Fibroblast of villous mesenchyme (primary cell): ENCODE measurements at regions not wholly inside any gene's neighbourhood (a gene's known extent, or its start where the extent isn't known, plus 50 kb on each side); places are given as distances from the start of the nearest gene placed in this dataset.

Experiments
- DNase-seq: peaks from one replicate; pipeline ENCODE4 v3.0.0-alpha.2; 2010; ENCODE audit warnings: low read depth
- H3K4me3 ChIP-seq: 2 replicates; pipeline ENCODE4 v1.5.1; 2011; ENCODE audit warnings: low read depth, mild to moderate bottlenecking, low read length
- TF ChIP-seq, protein P1 (sequence below): IDR thresholded peaks from 2 replicates; pipeline ENCODE4 v1.5.1; 2012; ENCODE audit warnings: low read depth, mild to moderate bottlenecking, low read length; ENCODE audit not compliant: insufficient read depth

DNA sequence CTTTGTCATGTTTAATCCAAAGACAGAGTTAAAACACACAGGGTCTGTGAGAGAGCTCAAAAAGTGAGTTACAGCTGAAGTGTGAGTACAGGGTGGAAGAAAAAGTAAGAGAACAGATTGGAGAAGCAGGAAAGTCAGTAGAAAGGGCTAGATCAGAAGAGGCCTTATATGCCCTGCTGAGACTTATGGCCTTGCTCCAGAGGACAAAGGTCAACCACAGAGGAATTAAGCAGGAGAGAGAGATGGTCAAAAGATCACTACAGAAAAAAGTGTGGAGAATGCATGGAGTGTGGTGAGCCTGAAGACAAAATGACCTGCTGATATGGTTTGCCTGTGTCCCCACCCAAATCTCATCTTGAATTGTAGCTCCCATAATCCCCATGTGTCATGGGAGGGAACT is 213.8 kb downstream of the NEBL start:
- no peak overlapping the region for H3K4me3 ChIP-seq
- TF ChIP-seq, protein P1, sequence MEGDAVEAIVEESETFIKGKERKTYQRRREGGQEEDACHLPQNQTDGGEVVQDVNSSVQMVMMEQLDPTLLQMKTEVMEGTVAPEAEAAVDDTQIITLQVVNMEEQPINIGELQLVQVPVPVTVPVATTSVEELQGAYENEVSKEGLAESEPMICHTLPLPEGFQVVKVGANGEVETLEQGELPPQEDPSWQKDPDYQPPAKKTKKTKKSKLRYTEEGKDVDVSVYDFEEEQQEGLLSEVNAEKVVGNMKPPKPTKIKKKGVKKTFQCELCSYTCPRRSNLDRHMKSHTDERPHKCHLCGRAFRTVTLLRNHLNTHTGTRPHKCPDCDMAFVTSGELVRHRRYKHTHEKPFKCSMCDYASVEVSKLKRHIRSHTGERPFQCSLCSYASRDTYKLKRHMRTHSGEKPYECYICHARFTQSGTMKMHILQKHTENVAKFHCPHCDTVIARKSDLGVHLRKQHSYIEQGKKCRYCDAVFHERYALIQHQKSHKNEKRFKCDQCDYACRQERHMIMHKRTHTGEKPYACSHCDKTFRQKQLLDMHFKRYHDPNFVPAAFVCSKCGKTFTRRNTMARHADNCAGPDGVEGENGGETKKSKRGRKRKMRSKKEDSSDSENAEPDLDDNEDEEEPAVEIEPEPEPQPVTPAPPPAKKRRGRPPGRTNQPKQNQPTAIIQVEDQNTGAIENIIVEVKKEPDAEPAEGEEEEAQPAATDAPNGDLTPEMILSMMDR, result no peak
- no peak for DNase-seq

DNA sequence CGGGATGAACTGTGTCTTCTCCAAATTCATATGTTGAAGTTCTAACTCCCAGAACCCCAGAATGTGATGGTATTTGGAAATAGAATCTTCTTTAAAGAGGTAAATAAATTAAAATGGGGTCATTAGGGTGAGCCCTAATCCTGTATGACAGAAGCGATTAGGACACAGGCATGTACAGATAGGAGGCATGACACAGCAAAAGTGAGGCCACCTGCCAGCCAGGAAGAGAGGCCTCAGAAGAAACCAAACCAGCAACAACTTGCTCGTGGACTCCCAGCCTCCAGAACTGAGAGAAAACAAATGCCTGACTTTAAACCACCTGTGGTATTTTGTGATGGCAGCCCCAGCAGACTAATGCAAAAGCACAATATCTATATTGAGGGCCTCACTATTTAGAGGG is 214.3 kb downstream of the NEBL start:
- TF ChIP-seq, protein P1, result no peak
- no peak for DNase-seq

DNA sequence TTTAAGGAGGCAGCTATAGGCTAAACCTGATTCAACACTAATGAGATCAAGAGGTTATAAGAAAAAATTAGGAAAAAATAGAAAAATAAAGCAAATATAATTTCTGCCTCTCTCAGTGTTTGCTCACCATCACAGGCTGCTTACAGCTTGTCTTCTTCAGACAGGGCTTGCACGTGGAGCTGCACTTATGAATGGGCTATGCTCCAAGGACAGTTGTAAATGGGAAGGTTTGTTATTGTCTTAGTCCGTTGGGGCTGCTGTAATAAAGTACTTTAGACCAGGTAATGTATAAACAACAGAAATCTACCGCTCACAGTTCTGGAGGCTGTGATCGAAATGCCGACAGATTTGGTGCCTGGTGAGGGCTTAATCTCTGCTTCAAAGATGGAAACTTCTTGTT is 219.8 kb downstream of the NEBL start:
- no peak overlapping the region for H3K4me3 ChIP-seq
- TF ChIP-seq, protein P1, result no peak
- no peak for DNase-seq

More for the DNA sequence above, 214.3 kb downstream of the NEBL start:
- no peak overlapping the region for H3K4me3 ChIP-seq

DNA sequence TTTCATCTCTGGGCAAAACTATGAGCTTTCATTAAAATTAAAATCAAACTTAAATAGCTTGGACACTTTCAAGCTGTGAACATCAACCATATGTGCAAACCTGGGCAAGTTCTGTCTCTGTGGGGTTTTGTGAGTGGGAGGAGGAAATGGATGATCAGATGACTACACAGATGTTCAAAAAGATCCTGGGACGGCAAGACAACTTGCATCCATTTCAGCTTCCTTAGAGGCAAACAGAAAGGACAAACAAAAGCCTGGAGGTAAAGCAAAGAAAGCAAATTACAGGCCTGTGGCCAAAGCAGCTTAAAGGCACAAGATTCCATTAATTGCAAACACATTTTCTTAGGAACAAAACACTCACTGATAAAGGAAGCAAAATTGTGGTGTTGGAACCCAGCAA is 222.2 kb downstream of the NEBL start:
- no peak for DNase-seq
- TF ChIP-seq, protein P1, result no peak
- H3K4me3 ChIP-seq, result no peak overlapping the region

DNA sequence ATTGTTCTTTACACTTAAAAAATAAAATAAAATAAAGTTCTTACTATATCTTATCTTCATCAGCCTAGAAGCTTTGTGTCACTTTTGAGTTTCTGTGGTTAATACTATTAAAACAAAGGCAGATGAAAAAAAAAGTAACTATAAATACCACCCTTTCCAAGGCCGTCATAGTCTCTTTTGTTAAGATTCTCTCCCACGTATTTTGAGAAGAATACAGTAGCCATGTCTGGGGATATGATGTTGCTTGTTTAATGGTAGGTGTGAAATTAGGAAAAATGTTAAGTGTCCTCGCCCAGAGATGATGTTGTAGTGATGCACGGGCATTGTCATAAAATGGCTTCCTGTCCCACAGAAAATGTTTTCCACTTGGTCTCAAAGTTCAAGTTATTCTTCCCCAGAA is 223.9 kb downstream of the NEBL start:
- no peak for DNase-seq
- TF ChIP-seq, protein P1, result no peak
- no peak overlapping the region for H3K4me3 ChIP-seq

DNA sequence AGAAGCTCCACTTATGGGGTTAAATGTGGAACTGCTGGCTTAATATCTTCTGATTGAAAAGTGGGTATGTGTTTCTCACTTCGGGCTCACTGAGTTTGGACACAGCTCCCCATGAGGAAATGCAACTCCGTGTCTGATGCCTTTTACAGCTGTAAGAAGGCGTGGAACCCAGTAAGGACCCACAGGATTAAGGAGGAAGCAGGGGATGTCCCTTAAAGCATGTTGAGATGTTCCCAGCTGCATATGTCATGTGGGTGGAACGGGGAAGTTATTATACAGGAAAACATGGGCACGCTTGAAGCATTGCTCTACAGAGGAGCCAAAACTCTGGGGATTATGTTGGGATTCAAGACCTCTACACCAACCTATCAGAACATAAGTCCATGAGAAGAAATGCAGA is 224.4 kb downstream of the NEBL start:
- TF ChIP-seq, protein P1, result no peak
- DNase-seq, result no peak
- no peak overlapping the region for H3K4me3 ChIP-seq

DNA sequence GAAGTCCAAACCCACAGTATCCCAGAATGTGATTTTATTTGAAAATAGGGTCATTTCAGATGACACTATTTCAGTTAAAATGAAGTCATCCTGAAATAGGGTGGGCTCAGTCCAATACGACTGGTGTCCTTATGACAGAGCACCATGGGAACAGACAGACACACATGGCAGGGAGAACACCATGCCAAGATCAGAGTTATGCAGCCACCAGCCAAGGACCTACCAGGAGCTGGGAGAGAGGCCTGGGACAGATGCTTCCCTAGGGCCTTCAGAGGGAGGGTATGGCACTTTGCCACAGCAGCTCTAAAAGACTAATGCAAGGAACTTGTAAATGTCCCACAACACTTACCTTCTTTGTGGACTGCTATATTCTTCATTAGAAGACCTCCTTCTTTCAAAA is 226.5 kb downstream of the NEBL start:
- TF ChIP-seq, protein P1, result no peak
- H3K4me3 ChIP-seq, result no peak overlapping the region
- DNase-seq, result no peak
